ENCODE measurements at regions not wholly inside any gene's neighbourhood (a gene's known extent, or its start where the extent isn't known, plus 50 kb on each side); places are given as distances from the start of the nearest gene placed in this dataset.

DNA sequence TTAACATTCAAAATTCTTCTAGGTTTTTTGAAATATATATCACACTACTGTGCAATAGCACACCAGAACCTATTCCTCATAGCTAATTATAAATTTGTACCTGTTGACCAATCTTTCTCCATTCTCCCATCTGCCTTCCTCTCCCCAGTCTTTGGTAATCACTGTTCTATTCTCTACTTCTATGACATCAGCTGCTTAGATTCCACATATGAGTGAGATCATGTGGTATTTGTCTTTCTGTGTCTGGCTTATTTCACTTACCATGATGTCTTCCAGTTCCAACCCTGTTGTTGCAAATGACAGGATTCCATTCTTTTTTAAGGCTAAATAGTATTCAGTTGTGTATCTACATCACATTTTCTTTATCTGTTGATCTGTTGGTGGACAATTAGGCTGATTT, 54.4 kb upstream of the CCDC6 start:
- CTCF ChIA-PET, result no interaction called here
- Histone ChIP-seq H3K27ac (ENCODE audit: low read depth, low read length, poor library complexity, severe bottlenecking) (no peak overlapping the region), H3K27me3 (replicated peaks; ENCODE audit: insufficient read depth, low read depth, low read length, poor library complexity) (no peaks in the 10 kb centered on the region), H3K4me1 (ENCODE audit: insufficient read depth, low read length, poor library complexity, severe bottlenecking) (no peaks in the 10 kb centered on the region), H3K36me3 (ENCODE audit: insufficient read depth, low read length, poor library complexity, severe bottlenecking) (no peaks in the 10 kb centered on the region), H3K4me3 (ENCODE audit: low read depth, low read length, poor library complexity, severe bottlenecking) (no peak overlapping the region), H3K9me3 (ENCODE audit: low read depth, low read length, poor library complexity, severe bottlenecking) (no peaks in the 10 kb centered on the region)
- no peak for DNase-seq (ENCODE audit: low spot score)
- intact Hi-C loops (cut with micrococcal nuclease; ENCODE audit: unreplicated experiment), result no loop called here
- TF ChIP-seq, protein P1, sequence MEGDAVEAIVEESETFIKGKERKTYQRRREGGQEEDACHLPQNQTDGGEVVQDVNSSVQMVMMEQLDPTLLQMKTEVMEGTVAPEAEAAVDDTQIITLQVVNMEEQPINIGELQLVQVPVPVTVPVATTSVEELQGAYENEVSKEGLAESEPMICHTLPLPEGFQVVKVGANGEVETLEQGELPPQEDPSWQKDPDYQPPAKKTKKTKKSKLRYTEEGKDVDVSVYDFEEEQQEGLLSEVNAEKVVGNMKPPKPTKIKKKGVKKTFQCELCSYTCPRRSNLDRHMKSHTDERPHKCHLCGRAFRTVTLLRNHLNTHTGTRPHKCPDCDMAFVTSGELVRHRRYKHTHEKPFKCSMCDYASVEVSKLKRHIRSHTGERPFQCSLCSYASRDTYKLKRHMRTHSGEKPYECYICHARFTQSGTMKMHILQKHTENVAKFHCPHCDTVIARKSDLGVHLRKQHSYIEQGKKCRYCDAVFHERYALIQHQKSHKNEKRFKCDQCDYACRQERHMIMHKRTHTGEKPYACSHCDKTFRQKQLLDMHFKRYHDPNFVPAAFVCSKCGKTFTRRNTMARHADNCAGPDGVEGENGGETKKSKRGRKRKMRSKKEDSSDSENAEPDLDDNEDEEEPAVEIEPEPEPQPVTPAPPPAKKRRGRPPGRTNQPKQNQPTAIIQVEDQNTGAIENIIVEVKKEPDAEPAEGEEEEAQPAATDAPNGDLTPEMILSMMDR (conservative IDR thresholded peaks at IDR 0.05; ENCODE audit: low read depth, low read length), result no peak
- no peak for TF ChIP-seq EZH2 (IDR thresholded peaks at IDR 0.05; ENCODE audit: borderline replicate concordance, low read depth, low read length, poor library complexity, severe bottlenecking)
- POLR2A ChIA-PET (ENCODE audit: low non-redundant PET), result no interaction called here
- no TSS peak for BruUV-seq (replicated peaks)

DNA sequence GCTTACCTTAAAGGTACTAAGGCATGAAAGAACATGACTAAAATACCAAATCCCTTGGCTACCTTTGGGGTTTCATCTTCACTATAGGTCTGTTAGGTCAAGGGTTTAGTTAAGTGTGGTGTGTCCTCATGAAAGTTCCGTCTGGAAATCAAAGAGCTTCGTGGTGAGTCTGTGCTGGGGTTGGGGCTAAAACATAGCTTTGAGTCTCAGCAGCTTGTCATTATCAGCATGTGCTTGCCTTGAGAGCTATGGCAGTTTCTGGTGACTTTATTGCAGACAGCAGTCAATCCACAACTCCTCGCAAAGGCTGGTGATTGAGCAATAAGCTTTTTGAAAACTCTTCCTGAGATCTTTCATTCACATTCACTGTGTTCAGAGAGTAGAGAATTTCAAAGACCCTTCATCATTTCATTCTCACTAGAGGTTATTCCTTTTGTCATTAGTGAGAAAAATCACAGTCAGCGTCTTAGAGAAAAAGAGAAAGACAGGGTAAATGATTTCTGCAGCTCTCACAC, 53.2 kb upstream of the CCDC6 start:
- Histone ChIP-seq H3K9me3 (ENCODE audit: low read depth, low read length, poor library complexity, severe bottlenecking) (no peaks in the 10 kb centered on the region), H3K4me3 (ENCODE audit: low read depth, low read length, poor library complexity, severe bottlenecking) (no peak overlapping the region), H3K27me3 (replicated peaks; ENCODE audit: insufficient read depth, low read depth, low read length, poor library complexity) (no peaks in the 10 kb centered on the region), H3K4me1 (ENCODE audit: insufficient read depth, low read length, poor library complexity, severe bottlenecking) (no peaks in the 10 kb centered on the region), H3K27ac (ENCODE audit: low read depth, low read length, poor library complexity, severe bottlenecking) (no peak overlapping the region), H3K36me3 (ENCODE audit: insufficient read depth, low read length, poor library complexity, severe bottlenecking) (no peaks in the 10 kb centered on the region)
- TF ChIP-seq, protein P1 (conservative IDR thresholded peaks at IDR 0.05; ENCODE audit: low read depth, low read length), result no peak
- TF ChIP-seq EZH2 (IDR thresholded peaks at IDR 0.05; ENCODE audit: borderline replicate concordance, low read depth, low read length, poor library complexity, severe bottlenecking), result no peak
- BruUV-seq (replicated peaks), result no TSS peak
- intact Hi-C loops (cut with micrococcal nuclease; ENCODE audit: unreplicated experiment), result no loop called here
- ChIA-PET POLR2A (ENCODE audit: low non-redundant PET) (interaction anchor here (0.6 kb wide), 1 partner anchor 140 kb away, joined by 3 read pairs; no protein-coding TSS in a partner anchor), CTCF (no interaction called here)
- DNase-seq (ENCODE audit: low spot score), result no peak

DNA sequence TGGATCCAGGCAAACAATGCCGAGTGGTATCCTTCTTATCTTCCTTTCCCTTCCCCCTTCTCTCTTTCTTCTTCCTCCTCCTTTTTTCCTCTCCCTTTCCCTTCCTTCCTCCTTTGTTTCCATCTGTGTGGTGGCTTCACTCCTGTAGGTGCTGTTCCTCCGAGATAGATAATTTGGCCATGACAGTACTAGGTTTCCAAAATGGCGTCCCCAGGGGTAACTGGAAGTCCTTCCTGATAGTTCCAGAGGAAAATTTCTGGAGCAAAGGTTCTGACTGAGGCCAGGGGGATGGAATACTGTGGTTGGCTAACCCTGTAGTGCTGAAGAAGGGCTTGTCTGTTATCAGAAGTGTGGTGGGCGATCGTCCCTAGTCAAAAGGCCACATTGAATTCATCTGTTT, 52.5 kb upstream of the CCDC6 start:
- H3K27ac ChIP-seq (ENCODE audit: low read depth, low read length, poor library complexity, severe bottlenecking), result no peak overlapping the region
- H3K36me3 ChIP-seq (ENCODE audit: insufficient read depth, low read length, poor library complexity, severe bottlenecking), result no peaks in the 10 kb centered on the region
- peaks cover 3% of the 10 kb centered on the region for H3K27me3 ChIP-seq (replicated peaks; ENCODE audit: insufficient read depth, low read depth, low read length, poor library complexity)
- POLR2A ChIA-PET (ENCODE audit: low non-redundant PET), result no interaction called here
- no peak for DNase-seq (ENCODE audit: low spot score)
- TF ChIP-seq, protein P1 (conservative IDR thresholded peaks at IDR 0.05; ENCODE audit: low read depth, low read length), result no peak
- TF ChIP-seq EZH2 (IDR thresholded peaks at IDR 0.05; ENCODE audit: borderline replicate concordance, low read depth, low read length, poor library complexity, severe bottlenecking), result no peak
- no peaks in the 10 kb centered on the region for H3K4me1 ChIP-seq (ENCODE audit: insufficient read depth, low read length, poor library complexity, severe bottlenecking)
- intact Hi-C loops (cut with micrococcal nuclease; ENCODE audit: unreplicated experiment), result no loop called here
- CTCF ChIA-PET, result no interaction called here
- H3K4me3 ChIP-seq (ENCODE audit: low read depth, low read length, poor library complexity, severe bottlenecking), result no peak overlapping the region
- H3K9me3 ChIP-seq (ENCODE audit: low read depth, low read length, poor library complexity, severe bottlenecking), result no peaks in the 10 kb centered on the region
- no TSS peak for BruUV-seq (replicated peaks)

Data from A673 (cell line).